Inflammatory macrophage treated with lipopolysaccharide for 1 hour (primary cell): ENCODE measurements at regions not wholly inside any gene's neighbourhood (a gene's known extent, or its start where the extent isn't known, plus 50 kb on each side); places are given as distances from the start of the nearest gene placed in this dataset.
"Not testable (repeated sequence)": the region's sequence is repeated elsewhere in the genome, so short reads cannot be mapped to it uniquely, and the experiment has no call there.

Experiments used
- DNase-seq, 2 donors: peaks; one replicate each; pipeline ENCODE4 v3.0.0-alpha.2; 2020 to 2022

DNA sequence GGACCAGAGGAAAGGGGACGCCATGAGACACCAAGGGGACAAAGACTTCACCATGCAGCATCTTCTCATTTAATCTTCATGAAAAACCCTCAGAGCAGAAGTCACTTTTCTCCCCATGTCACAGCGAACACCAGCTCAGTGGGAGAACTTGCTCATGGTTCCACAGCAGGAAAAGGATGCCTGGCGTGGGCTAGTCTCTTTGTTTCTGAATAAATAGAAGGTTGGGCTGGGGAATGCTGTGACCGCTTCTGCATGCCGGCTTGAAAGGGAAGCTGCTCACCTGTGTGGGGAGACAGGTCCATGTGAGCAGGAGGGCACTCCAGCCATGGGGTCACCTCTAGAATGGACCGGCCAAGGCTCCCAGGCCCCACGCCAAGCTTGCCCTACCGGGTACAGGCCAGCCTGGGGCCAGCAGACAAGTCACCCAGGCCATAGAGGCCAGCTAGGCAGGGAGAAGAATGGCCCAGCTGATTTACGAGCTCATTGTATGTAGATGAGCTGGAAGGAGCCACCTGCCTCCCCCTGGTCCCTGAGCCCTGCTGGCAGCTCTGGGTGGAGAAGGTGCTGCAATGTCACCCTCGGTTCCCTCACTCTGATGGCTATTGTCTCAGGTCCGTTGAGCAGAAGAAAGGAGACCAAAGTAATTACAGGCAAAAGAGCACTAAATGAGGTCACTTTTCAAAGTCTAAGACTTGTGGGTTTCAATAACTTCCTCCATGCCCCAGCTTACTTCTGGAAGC lies 82.0 kb upstream of the PDZD8 start:
- DNase-seq = no peak

GRCh38 chr10:117455346-117455745 lies 80.1 kb upstream of the PDZD8 start:
- DNase-seq = no peak

DNA sequence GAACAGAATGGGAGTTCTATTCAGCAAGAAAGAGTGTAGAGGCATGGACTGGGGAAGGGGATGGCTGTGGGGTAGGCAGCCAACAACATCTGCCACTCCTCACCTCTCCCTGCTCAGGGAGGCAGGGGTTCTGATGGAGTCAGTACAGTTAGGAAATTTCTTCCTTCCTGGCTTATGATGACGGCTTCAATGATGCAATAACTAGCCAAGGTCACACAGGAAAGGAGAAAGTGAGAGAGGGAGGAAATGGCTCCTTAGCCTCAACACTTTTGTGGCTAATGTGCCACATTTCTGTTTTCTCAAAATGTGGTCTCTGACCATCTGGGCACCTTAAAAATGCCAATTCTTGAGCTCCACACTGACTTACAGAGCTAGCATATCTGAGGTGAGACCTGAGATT lies 79.3 kb upstream of the PDZD8 start:
- no peak for DNase-seq

DNA sequence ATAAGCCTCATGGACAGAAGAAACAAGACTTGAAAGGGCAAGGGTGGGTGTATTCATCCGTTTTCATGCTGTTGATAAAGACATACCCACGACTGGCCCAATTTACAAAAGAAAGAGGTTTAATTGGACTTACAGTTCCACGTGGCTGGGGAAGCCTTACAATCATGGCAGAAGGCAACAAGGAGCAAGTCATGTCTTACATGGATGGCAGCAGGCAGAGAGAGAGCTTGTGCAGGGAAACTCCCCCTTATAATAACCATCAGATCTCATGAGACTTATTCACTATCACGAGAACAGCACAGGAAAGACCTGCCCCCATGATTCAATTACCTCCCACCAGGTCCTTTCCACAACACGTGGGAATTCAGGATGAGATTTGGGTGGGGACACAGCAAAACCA lies 78.2 kb upstream of the PDZD8 start:
- DNase-seq = not testable (repeated sequence)

- DNase-seq = no peak
Observed at GRCh38 chr10:117450940-117451339, 75.7 kb upstream of the PDZD8 start.

GRCh38 chr10:117449636-117450035 lies 74.4 kb upstream of the PDZD8 start:
- no peak for DNase-seq

DNA sequence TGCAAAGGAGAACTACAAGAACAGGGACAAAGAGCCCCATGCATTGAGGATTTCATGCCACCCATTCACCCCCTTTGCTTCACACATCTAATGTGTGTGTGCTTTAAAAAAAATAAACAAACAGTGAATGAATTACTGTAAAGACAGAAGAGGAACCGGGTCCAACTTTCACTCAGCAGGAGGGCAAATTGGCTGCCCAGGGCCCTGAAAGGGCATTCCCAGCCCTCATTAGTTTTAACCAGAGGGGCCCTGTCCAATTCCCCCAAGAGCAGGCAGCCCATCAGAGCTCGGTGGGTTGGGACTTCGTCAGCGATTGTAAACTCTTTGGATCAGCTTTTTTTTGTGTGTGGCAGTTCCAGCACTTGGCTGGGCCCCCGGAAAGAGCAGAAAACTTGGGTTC lies 73.6 kb upstream of the PDZD8 start:
- DNase-seq = no peak

DNA sequence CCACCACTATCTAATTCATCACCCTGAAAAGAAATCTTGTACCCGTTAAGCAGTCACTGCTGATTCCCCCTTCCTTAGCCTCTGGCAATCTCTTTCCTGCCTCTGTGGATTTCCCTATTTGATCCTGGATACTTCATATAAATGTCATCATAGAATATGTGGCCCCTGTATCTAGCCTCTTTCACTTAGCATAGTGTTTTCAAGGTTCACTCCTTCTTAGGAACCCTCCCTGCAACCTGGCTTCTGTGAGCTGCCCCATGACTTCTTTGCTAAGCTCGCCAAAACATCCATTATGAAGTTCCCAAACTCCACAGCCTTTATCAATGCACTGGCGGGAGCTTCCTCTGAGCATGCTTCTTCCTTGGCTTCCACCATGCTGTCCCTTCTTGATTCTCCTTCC lies 70.8 kb upstream of the PDZD8 start:
- no peak for DNase-seq

DNA sequence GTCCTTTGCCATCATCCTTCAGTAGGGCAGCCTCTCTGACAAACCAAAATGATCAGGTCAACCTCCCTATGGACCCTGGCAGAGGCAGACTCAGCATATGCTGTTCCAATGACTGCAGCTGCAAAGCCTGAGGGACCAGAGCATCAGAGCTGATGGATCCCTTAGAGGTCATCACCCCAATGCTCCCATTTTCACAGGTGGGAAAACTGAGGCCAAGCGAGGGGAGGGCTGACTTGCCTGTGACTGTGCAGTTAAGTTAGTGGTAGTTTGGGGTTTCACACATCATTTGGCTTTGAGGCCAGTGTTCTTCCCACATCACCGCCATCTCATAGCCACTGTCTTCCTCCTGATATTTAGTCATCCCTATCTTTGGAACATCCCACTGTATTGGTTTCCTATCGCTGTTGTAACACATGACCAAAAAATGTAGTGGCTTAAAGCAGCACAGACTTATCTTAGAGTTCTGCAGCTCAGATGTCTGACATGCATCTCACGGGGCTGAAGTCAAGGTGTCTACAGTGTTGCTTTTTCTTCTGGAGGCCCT lies 69.3 kb upstream of the PDZD8 start:
- no peak for DNase-seq

DNA sequence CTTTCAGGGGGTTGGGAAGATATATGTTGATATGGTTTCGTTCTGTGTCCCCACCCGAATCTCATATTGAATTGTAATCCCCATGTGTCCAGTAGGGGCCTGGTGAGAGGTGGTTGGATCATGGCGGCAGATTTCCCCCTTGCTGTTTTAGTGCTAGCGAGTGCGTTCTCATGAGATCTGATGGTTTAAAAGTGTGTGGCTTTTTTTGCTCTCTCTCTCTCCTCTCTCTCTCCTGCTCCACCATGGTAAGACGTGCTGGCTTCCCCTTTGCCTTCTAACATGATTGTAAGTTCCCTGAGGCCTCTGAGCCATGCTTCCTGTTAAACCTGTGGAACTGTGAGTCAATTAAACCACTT lies 68.4 kb upstream of the PDZD8 start:
- DNase-seq = no peak

GRCh38 chr10:117442944-117443685 lies 67.9 kb upstream of the PDZD8 start:
- DNase-seq = peak; percentile 59 to 68

DNA sequence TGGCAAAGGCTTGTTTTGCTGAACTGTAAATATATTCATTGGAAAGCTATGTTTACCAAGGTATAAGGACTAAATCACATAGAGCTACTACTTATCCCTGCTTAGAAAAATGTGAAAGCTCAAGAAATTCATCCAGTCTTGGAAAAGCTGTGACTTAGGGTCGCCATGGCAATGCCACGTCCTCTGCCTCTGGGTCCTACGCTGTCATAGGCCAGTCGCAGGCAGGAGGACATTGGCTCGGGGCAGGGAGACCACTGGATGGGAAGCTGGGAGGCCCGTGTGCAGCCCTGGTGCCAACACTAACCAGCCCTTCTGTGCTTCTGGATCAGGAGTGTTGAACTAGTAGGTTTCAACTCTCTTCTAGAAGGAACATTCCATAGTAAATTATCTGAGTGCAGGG lies 67.3 kb upstream of the PDZD8 start:
- DNase-seq = no peak

DNA sequence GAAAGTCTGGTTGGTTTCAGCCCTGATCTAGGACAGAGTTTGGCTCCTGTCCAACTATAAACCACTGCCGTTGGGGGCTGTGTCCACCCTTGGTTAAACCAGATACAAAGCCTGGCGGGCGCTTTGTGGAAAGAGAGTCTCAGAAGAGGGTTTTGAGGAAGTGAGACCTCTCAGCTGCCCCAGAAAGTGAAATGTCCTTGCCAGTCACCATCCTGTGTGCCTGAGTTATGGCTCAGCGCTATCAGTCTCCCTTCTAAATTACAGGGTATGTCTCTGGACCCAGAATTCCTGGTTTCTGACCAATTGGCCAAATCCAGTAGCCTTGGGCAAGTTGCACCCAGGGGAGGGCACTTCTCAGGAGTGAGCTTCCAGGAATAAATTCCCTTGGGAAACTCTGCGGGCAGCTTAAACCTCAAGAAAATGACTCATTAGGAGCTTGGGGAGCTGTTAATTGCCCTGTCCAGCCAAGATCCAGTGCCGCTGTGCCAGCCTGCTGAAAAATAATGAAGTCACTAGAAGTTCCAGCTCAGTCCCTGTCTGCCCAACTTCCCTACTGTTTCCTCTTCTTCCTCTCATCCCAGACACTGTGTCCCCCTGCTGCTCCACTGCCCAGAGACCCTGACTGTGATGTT lies 66.7 kb upstream of the PDZD8 start:
- DNase-seq = peak; percentile 38 to 50

DNA sequence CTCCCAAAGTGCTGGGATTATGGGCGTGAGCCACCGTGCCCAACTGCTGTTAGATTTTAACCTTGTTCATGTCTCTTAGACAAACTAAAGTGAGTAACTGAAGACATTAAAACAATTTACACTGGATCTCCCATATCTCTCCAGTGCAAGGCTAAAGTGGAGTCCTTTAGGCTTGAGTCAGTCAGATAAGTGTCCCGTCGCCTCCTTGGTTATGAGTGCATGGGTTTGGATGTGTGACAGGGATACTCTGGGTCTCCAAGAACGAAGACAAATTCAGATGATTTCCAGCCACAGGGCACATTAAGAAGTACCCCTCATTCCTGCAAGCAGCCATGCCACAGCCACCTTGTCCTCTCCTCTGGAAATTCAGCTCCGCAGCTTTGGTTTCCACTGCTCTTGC lies 66.1 kb upstream of the PDZD8 start:
- DNase-seq = no peak

GRCh38 chr10:117439243-117439912 lies 64.1 kb upstream of the PDZD8 start:
- DNase-seq = peak; percentile 45 to 48

GRCh38 chr10:117432866-117433265 lies 57.6 kb upstream of the PDZD8 start:
- no peak for DNase-seq

DNA sequence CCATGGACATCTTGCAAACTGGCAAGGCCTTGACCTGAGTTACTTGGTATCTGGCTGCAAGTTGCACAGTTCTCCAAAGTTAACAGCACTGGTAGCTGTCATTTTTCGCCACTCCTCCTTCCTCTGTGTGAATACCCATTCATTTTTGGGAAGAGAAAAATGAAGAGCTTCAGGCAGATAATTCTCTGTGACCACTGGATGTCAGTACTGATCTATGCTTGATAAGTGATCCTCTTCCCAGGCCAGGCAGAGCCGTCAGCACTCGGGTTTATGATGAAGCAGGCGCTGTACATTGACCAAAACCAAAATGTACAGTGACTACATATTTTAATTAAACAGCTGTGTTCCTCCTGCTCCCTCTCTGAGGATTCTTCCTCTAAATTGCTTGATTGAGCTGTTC lies 55.9 kb upstream of the PDZD8 start:
- peak; percentile 34 to 41 for DNase-seq

DNA sequence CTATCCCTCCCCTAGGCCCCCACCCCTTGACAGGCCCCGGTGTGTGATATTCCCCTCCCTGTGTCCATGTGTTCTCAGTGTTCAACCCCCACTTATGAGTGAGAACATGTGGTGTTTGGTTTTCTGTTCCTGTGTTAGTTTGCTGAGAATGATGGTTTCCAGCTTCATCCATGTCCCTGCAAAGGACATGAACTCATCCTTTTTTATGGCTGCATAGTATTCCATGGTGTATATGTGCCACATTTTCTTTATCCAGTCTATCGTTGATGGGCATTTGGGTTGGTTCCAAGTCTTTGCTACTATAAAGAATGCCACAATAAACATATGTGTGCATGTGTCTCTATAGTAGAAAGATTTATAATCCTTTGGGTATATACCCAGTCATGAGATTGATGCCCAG lies 55.3 kb upstream of the PDZD8 start:
- DNase-seq = not testable (repeated sequence)

GRCh38 chr10:117429643-117430265 lies 54.5 kb upstream of the PDZD8 start:
- DNase-seq = no peak

- DNase-seq = no peak
Observed at GRCh38 chr10:117427356-117427755, 52.1 kb upstream of the PDZD8 start.

DNA sequence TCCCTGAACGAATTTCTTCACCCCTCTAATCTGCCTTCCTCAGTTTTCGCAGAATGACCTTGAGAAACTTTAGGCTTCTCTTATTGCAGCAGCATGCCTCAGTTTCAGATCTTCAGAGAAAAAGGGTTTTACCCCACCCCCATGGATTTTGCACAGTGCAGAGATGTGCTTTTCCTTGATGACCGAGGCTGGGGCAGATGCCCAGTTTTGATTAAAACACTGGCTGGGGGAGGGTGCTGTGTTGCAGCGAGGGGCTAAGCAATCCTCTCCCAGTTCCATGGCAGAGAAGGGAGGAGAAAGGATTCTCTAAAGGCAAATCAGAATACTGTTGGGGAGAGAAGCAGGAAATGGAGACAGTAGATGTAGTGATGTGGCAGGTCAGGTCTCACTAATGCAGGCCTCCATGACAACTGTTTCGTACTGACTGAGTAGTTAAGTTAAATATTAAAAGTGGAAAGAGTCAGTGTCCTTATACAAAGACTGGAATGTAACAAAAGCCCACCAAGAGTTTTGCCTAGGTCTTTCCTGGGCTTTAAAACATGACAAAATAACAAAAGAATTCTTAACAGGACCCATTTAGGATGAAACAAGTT lies 50.8 kb upstream of the PDZD8 start:
- no peak for DNase-seq

DNA sequence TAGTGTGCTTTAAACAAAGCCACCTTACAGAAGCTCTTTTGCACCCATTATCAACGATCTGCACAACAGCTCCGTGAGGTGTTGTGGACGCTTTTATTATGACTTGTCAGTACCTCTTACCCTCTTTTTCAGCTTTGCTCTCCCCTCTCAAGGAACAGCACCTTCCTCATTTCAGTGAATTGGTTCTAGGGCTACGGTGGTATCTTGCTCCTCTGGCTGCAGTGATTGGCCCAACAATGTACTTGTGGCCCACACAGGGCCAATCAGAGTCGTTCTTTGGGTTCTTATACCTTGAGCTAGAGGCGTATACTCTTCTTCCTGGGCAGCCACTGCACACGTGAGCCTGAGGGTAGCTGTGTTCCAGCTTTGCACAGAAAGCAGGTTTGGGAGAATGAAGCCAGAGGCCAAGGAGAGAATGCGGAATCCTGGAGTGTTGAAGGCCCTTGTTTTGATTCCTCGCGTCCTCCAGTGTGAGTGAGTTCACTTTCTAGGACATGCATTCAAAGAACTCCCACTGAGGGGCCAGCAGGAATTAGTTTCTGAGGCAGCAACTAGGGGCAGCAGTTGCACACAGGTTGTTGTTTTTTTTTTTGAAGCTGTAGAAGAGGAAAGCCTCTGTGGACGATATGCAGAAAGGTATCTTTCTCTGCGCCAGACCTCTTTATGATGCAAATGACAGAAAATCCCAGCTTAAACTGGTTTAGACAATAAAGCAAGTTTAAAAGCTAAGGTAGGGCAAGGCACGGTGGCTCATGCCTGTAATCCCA lies 49.8 kb upstream of the PDZD8 start:
- DNase-seq = no peak
